GM13976 (cell line): ENCODE measurements at regions not wholly inside any gene's neighbourhood (a gene's known extent, or its start where the extent isn't known, plus 50 kb on each side); places are given as distances from the start of the nearest gene placed in this dataset.

Source experiments
- DNase-seq: peaks from one replicate; pipeline ENCODE4 v3.0.0; 2012; ENCODE audit warnings: low spot score
- in situ Hi-C: fragments of 300-500 bp; cut with MboI; formaldehyde crosslinking; loops from one replicate; pipeline ENCODE4 v1.12.0; 2022; ENCODE audit warnings: low sequenced_read_pairs, mixed read lengths, inconsistent platforms; ENCODE audit not compliant: unreplicated experiment
- TF ChIP-seq, protein P1 (sequence below): IDR thresholded peaks from 2 replicates; pipeline ENCODE4 v1.5.1; 2012; ENCODE audit warnings: borderline replicate concordance, mild to moderate bottlenecking; ENCODE audit not compliant: insufficient read depth; ENCODE audit errors: extremely low read depth, missing control alignments, control extremely low read depth

GRCh38 chr10:21337171-21337792, 188.2 kb downstream of the SKIDA1 start:
- TF ChIP-seq, protein P1, sequence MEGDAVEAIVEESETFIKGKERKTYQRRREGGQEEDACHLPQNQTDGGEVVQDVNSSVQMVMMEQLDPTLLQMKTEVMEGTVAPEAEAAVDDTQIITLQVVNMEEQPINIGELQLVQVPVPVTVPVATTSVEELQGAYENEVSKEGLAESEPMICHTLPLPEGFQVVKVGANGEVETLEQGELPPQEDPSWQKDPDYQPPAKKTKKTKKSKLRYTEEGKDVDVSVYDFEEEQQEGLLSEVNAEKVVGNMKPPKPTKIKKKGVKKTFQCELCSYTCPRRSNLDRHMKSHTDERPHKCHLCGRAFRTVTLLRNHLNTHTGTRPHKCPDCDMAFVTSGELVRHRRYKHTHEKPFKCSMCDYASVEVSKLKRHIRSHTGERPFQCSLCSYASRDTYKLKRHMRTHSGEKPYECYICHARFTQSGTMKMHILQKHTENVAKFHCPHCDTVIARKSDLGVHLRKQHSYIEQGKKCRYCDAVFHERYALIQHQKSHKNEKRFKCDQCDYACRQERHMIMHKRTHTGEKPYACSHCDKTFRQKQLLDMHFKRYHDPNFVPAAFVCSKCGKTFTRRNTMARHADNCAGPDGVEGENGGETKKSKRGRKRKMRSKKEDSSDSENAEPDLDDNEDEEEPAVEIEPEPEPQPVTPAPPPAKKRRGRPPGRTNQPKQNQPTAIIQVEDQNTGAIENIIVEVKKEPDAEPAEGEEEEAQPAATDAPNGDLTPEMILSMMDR, result no peak
- in situ Hi-C loops, result no loop called here
- DNase-seq, result no peak

DNA sequence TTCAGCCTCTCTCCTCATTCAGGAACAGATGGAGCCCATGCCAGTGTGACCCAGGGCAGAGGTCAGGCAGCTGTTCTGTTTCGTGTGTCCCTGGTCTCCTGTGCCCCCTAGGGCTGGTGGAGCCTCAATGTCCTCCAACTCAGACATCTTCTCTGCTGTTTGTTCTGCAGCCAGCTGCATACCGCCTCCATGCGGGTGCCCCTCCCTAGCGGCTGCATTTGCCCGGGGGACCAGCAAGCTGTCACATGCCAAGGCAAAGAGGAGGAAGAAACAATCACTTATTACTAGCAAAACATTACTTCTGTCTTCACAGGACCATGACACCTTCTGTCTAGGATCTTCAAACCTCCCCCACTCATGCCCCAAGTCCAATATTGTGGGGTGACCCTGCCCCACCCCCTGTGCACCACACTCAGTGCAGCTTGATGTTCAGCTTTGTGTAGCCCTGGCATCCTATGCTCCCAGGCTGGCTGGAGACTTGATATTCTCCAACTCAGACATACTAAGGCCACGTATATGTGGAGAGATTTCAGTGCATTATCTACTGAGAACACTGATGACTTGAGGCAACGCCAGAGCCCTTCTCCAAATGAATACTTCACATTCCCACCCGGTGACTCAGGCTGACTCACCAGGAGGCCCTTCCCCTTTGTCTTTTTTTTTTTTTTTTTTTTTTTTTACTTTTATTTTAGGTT, 188.9 kb downstream of the SKIDA1 start:
- TF ChIP-seq, protein P1, result no peak
- DNase-seq, result no peak
- in situ Hi-C loops, result no loop called here

GRCh38 chr10:21334891-21335696, 190.4 kb downstream of the SKIDA1 start:
- TF ChIP-seq, protein P1, result no peak
- no peak for DNase-seq
- in situ Hi-C loops, result no loop called here

DNA sequence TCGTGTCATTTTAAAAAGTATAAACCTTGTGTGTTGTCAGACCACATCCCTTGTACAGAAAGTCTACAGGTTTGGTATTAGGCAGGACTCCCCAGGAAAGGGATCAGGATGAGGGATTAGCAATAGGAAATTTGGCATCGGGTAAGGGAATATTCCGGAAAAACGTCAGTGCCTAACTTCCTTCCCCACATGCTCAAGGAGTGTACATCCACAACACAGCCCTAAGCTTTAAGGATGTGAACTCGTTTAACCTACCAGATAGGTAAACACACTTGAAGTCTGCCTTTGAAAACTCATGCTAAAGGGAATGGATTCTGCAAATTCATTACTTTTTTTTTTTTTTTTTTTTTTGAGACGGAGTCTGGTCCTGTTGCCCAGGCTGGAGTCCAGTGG, 194.9 kb downstream of the SKIDA1 start:
- no peak for DNase-seq
- TF ChIP-seq, protein P1, result no peak
- in situ Hi-C loops, result no loop called here

DNA sequence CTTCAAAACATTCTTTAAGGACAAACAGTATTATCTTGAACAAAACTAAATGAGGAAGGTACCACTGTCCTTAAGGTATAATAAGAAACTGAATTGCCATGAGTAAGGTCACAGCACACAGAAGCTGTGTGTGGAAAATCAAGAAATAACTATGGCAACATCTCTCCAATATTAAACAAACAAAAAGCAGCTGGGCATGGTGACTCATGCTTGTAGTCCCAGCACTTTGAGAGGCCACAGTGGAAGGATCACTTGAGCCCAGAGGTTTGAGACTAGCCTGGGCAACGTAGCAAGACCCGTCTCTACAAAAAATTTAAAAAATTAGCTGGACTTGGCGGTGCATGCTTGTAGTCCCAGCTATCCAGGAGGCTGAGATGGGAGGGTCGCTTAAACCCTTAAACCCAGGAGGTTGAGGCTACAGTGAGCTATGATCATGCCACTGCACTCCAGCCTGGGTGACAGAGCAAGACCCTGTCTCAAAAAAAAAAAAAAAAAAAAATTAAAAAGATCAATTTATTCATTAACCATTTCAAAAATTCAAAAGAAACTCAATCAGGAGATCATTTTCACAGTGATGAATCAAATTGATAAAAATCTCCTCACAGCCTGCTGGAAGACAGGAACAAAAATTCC, 195.4 kb downstream of the SKIDA1 start:
- TF ChIP-seq, protein P1, result no peak
- no peak for DNase-seq
- in situ Hi-C loops, result no loop called here

DNA sequence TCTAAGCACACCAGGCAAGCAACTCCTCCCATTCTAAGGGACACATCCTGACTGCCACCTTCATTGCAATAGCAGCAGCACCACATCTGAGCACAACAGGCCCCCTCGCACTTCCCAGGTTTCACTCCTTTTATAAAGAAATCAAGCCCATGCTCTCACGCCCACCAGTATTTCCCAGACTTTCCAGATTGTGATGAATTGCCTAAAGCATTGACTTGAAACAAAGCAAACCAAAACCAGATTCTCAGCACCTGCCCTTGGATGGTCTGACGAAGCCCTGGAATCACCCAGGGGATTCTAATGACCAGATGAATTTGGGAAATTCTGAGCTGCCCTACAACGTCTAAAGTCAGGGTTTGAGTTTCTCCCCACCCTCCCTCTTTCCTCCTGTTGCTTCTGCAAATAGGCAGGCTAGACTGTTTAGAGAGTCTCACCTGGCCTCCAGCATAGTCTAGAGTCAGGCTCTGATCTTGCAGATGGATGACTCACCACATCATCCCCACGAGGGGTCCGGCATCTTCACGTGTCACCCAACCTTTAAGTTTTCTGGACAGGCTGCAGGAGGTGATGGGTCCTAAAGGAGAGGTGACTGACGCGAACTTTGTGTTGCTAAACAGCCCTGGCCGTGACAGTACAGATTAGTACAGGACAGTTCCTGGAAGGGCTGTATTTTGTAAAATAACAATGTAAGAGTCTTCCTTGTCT, 198.0 kb downstream of the SKIDA1 start:
- DNase-seq, result no peak
- TF ChIP-seq, protein P1, result no peak
- in situ Hi-C loops, result no loop called here
